Fibroblast of mammary gland (primary cell): ENCODE measurements at regions not wholly inside any gene's neighbourhood (a gene's known extent, or its start where the extent isn't known, plus 50 kb on each side); places are given as distances from the start of the nearest gene placed in this dataset.

ENCODE experiments used
- DNase-seq: peaks from one replicate; pipeline ENCODE4 v3.0.0-alpha.2; 2010; ENCODE audit warnings: low read depth
- H3K4me3 ChIP-seq: 2 replicates; pipeline ENCODE4 v1.5.1; 2011; ENCODE audit warnings: low read depth, mild to moderate bottlenecking, low read length, moderate library complexity; ENCODE audit not compliant: control insufficient read depth
- TF ChIP-seq, protein P1 (sequence below): conservative IDR thresholded peaks from 2 replicates; pipeline ENCODE4 v1.5.1; 2011; ENCODE audit warnings: low read depth, low read length, inconsistent platforms; ENCODE audit not compliant: control insufficient read depth, insufficient read depth

DNA sequence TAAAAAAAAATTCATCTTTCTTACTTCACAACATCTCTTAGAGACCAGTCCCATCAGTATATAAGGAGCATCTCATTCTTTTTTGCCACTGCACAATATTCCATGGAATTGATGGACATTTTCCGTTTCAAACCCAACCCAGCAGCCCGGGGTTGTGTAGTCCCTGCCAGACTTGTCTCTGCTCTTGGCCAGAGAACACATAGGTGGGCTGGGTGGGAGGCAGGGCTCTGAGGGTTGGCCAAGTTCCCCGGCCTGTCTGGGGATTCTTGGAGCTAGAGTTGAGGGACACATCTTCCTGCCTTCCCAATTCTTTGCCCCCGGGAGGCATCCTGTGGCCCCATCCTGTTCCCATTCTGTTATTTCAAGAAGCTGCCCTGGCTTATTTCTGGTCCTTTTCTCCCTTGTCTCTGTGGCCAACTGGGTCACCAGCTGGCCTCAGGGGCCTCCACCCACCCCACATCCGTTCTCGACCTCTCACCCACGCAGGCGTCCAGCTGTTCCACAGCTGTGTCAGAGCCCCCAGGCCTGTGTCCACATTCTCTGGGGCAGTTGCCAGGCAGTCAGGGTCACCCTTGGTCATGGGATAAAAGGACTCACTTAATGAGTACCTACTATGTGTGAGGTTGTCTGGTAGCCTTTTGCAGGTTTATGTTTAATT lies 52.0 kb upstream of the CCDC63 start:
- TF ChIP-seq, protein P1, sequence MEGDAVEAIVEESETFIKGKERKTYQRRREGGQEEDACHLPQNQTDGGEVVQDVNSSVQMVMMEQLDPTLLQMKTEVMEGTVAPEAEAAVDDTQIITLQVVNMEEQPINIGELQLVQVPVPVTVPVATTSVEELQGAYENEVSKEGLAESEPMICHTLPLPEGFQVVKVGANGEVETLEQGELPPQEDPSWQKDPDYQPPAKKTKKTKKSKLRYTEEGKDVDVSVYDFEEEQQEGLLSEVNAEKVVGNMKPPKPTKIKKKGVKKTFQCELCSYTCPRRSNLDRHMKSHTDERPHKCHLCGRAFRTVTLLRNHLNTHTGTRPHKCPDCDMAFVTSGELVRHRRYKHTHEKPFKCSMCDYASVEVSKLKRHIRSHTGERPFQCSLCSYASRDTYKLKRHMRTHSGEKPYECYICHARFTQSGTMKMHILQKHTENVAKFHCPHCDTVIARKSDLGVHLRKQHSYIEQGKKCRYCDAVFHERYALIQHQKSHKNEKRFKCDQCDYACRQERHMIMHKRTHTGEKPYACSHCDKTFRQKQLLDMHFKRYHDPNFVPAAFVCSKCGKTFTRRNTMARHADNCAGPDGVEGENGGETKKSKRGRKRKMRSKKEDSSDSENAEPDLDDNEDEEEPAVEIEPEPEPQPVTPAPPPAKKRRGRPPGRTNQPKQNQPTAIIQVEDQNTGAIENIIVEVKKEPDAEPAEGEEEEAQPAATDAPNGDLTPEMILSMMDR = no peak
- H3K4me3 ChIP-seq = no peak overlapping the region
- DNase-seq = peak; percentile 65

DNA sequence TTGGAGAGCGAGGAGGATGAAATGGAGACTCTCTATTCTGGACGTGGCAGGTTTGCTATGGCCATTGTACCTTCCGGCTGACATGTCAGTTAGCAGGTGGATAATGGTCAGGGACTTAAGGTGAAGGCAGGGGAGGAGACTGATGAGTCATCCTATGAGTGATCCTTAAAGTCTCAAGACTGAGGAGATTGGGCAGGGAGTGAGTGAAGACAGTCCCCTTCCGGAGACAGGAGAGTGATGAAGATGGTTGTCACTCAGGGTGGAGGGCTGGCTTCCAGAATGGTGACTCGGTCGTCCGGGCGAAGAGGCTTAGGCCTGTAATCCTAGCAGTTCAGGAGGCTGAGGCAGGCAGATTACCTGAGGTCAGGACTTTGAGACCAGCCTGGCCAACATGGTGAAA lies 49.8 kb upstream of the CCDC63 start:
- no peak for DNase-seq
- TF ChIP-seq, protein P1 = no peak
- H3K4me3 ChIP-seq = no peak overlapping the region
